Fibroblast of gingiva (primary cell): ENCODE measurements at regions not wholly inside any gene's neighbourhood (a gene's known extent, or its start where the extent isn't known, plus 50 kb on each side); places are given as distances from the start of the nearest gene placed in this dataset.

Experiments used
- DNase-seq: peaks from one replicate; pipeline ENCODE4 v3.0.0-alpha.2; 2011; ENCODE audit warnings: low read depth

DNA sequence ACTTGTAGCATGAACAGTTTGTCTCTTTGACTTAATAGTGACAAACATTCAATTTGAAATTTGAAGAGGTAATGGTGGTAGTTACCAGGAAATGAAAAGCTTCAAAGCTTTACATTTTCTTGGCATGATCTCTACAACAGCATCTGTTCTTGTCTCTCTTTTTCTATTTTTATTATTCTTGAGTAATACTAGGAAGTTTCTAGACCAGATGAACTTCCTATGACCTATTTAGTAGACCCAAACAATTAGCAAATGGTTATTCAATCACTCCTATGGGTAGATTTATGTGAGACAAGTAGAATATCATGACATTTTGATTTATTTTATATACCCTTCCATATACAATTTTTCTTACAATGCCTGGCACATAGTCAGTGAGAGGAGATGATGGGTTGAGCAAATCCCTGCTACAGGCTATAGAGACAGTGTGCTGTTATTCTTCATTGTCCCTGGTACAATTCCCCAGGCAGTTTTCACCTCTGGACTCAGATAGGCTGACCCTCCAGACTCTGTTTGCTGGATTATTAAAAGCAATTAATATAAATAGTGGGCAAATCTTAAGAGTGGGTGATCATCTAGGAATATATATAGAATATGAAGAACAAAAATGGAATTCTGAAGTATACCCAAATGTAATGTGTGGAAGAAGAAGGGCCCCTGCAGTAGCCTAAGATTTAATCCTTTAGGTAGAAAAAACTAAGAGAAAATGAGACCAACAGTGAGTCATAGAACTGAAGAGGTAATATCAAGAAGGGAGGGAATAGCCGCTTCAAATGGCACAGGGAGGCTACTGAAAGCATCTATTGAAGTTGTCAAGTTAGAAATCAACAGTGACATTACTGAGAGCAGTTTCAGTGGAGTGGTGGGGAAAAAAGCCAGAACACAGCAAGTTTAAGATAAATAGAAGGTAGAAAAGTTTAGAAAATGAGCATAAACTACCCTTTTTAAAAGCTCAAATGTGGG is 512.0 kb downstream of the FOXG1 start:
- no peak for DNase-seq

DNA sequence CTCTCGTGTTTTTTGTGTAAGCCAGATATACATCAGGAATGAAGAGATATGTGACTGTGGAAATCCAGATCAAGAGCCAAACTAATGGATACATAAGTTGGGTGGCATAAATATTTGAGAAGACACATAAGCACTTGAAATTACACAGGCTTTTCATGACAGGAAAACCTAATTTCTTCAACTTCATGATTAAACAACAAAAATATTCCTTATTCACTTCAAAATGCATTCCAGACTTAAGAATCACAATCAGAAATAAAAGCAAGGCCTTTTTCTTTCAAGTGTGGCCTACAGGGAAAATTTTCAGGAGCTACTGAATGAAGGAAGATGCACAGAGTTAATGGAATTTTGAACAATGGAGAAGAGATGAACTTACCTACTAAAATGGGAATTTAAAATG is 515.6 kb downstream of the FOXG1 start:
- peak; percentile 2 for DNase-seq

DNA sequence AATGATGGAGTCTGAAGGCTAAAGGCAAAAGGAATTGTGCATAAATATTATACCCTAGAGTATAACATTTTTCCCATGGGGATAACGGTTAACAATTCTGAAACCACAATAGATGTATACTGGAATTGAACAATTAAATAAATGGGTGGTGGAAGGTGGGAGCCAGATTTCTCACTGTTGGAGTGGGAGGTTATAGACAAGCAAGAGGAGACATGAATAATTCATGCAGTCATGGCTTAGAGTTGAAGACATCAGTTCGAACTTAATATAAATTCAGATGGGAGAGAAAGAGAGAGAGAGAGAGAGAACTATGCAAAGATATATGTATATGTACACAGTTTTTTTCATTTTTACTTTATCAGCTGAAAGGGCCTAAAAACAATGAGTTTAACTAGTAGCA is 523.9 kb downstream of the FOXG1 start:
- no peak for DNase-seq

DNA sequence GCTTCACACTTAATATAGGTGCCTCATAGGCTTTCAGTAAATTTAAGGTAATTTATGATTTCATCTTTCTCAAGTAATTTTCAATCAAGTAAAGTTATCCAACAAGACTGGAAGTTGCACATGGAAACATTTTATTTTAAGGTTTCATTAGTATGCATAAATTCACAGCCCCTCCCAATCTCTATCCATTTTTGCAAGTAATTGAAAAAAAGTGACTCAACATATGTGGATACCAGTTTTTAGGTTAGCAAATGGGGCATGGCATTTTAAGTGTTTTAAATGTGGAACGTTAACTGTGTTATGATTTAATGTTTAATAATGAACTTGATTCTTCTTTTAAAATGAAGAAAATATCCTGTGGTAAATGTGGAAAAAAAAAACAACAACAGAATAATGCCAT is 532.8 kb downstream of the FOXG1 start:
- DNase-seq = no peak

DNA sequence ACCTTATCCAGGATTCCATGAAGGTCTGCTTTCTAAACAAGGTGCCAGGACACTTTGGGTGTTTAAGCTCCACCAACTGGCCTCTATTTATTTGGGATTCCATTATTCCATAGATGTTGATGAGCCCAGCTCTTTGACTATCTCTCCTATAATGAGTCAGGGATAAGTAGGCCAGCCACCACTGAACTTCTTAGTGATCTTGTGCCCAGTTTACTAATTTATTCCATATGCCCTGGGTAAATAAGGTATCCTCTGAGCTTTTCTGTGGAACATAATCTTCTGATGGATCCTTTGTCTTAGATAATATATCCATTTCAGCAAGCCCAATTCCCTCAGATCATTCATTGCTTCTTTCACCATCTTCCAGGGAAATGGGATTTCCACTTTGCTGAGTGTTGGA is 535.0 kb downstream of the FOXG1 start:
- DNase-seq = peak; percentile 49

DNA sequence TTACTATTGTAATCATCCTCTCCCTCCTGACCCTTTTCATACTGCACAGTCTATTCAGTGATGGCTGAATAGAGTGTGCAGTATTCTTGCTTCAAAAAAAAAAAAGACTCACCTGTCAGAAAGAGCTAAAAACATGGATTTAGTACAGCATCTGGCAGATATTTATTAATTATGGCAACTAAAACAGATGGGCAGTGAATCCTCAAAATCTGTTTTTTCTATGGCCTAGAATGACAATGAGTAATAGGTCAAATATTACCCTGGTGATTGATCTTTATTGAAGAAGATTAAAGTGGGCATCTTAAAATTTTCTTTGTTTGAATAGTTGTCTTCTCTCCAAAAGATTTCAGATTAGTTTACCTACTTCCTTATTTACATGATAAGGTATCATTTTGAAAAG is 543.6 kb downstream of the FOXG1 start:
- DNase-seq = no peak

DNA sequence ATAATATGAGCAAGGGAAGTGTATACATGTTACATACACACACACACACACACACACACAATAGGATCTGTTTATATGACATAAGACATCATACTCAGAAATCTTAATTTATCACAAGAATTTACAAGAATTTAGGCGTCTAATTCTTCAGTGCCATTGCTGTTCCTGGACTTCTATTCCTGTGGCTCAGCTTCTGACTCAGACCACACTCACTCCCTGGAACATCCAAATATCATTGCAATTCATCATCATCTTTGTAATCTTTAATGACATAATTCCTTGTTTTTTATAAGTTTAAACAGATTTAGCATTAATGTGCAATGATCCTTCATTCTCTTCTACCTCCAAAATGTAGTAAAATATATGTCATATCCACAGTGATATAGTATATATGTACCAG is 544.2 kb downstream of the FOXG1 start:
- peak; percentile 44 for DNase-seq

DNA sequence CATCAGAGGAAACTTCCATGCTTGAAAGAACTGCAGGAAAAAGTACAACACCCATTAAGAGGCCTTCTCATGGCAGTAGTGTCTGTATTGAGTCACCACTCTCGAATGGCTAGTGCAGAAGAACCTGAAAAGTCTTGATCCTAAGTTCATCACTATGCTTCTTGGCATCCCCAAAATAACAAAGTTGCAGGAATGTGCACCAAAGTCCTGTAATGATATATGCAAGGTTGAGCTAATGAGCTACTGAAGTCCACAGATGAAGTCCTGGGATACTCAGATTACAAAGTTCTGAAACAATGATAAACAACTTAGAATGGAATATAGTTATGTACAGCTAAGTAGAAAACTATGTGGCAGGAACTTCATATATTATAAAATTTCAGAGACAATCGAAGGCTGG is 545.4 kb downstream of the FOXG1 start:
- peak; percentile 27 for DNase-seq

DNA sequence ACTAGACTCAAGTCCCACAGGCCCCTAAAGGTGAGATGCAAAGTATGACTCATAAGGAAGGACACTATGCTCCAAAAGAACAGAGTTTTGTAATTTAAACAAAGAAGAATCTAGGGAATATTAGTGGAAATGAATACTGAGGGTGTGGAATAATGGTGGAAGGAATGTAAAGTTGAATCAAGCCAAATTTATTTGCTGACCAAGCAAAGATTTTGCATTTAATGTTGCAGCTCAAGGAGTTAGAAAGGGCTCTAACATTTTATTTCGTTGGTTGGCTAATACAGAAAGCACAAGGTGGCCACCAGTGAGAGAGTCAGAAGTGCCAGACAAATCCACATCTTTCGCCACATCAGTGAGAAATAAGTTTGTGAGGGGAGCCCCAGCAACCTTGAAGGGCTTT is 550.3 kb downstream of the FOXG1 start:
- DNase-seq = no peak

DNA sequence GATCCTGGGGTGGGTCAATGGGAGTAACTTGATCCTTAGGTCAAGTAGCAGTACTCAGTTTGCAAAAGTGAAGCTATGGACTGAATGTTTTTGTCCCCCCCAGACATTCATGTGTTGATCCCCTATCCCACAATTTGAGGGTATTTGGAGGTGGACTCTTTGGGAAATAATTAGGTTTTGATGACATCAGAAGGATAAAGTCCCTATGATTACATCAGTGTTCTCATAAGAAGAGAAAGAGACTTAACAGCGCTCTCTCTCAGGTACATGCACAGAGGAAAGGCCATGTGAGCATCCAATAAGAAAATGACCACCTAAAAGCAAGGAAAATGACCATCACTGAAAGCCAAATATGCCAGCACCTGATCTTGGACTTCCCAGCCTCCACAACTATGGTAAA is 550.8 kb downstream of the FOXG1 start:
- DNase-seq = no peak

DNA sequence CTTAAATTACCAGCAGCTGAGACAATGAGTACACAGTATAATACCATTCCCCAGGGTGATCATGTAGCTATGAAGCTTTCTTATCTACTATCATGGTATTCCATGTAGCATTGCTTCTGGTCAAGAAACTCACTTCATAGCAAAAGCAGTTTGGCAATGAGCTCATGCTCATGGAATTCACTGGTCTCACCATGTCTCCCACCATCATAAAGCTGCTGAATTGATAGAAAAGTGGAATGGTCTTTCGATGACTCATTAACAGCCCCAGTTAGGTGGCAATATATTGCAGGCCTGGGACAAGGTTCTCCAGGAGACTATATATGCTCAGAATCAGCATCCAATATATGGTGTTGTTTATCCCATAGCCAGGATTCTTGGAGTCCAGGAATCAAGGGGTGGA is 553.7 kb downstream of the FOXG1 start:
- no peak for DNase-seq

DNA sequence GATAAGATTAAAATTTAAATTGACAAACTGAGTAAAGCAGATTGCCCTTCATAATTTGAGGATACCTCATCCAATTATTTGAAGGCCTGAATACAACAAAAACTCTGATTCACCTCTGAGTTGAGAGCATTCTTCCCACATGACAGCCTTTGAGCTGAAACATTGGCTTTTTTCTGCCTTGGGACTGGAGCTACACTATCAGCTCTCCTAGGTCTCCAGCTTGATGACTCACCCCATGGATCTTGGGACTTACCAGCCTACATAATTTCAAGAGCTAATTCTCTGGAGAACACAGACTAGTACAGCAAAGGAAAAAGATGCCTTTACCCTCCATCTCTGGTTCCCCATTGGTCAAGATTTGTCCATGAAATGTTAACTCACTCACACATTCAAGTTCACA is 555.1 kb downstream of the FOXG1 start:
- no peak for DNase-seq

DNA sequence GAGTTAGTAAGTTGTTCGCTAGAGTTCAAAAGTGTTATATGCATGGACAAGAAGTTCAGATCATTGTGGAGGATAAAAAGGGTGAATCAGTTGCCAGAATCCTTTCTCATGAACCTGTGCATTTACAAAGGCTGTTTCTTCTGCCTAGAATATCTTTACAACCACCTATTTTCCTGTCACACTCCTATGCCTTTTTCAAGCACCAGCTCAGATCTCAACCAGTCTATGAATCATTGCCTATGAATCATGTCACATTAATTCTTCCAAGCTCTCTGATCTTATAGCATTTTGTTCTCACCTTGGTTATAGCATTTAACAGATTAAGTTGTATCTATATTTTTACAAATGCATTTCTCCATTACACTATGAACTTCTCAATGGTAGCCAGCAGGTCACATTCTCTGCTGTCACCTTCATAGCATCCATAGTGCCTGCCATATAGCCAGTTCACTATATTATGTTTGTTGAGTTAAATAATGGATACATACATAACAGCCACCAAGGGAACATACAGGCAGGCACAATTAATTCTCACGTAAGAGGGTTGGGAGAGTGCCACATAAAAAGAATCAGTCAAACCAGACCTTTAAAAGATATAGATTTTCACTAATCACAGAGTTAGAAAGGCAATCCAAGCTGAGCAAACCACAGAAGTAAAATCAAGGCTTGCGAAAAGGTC is 573.0 kb downstream of the FOXG1 start:
- DNase-seq = no peak

DNA sequence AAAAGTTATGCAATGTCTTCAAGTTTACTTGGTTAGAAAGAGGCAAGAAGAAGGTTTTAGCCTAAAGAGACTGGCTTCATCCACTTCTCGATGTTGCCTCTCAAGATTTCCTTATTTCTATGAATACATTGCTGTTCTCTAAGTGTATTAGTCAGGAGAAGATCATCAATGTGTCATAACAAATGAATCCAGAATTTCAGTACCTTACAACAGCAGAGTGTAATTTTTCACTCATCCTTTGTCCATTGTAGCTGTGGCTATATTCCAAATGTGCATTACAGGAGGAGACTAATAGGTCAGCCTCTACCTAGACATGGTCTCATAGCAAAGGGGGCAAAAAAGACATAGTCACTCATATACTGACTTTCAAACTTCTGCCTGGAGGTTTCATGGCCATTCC is 579.1 kb downstream of the PRKD1 start:
- DNase-seq = no peak

DNA sequence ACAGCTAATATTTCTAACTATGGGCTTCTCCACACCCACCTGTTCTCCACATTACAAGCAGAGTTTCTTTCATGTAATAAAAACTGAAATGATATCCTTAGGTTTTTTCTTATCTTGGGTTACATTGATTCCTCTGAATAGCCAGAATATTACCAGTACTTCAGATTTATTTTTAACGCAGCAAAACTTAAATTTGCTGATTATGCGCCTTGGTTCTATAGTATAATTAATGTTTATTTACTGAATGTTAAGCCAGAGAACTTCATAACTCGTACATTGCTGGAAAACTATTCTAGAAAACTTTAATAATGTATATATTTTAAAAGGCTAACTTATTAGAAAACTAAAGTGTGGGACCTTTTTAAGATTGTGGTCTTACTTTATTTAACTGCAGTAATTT is 577.2 kb downstream of the PRKD1 start:
- no peak for DNase-seq

DNA sequence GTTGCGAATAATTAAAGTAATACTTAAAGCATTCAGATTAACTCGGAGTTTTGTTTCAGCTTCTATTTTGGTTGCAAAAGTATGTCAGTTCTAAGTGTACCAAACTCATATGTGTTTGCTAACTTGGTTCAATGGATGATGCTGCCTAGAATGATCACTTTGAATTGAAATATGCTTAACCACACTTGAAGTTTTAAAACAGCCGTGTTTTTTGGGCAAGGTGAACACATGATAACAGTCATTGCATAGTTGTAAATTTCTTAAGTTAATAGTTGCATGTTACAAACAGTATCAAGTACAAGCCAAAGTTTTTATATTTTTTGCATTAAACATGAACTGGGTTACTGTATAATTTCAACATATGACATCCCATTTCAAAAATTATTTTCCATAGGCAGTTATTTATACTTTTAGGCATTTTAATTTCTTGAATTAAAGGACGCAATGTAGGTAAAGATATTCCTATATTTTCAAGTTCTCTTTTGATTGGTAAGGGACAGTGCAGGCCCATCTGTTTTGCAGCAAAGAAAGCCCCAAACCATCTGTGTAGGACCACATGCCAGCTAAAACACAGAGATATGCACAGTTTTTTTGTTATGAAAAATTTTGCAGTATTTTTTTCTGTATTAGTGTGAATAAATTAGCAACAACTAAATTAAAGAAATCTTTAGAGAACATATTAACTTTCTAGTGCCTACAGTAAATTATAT is 575.5 kb downstream of the PRKD1 start:
- no peak for DNase-seq

DNA sequence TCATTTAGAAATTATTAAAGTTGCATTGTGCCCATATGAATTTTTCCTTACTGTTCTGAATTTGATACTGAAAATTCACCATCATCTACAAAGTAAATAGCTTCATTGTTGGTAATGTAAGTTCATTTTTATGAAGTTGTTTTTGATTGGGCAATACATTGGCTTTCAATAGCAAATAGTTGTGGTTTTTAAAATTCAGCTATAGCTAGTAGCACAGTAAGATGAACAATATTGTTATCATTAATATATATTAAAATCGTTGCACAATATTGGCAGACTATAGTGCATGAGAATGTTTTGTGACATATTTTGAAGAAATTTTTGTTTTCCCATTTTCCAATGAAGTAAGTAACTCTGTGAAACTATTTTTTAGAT is 575.0 kb downstream of the PRKD1 start:
- peak; percentile 55 for DNase-seq

DNA sequence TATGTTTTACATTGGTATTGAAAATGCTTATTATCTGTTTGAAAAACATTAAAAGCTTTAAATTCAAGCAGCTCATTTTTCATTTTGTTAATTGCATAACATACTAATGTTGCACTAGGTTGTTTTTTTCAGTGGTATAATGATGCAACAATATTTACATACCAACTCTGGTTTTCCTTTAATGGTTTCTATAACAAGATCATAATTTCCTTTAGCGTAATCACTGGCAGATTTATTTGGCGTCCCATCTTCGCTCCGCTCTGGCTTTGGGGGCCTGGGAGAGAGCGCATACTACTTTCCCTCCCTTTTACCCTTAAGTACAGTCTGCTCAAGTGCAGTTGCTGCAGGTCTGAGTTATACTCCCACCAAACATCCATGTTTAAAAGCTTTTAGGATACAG is 574.1 kb downstream of the PRKD1 start:
- no peak for DNase-seq

DNA sequence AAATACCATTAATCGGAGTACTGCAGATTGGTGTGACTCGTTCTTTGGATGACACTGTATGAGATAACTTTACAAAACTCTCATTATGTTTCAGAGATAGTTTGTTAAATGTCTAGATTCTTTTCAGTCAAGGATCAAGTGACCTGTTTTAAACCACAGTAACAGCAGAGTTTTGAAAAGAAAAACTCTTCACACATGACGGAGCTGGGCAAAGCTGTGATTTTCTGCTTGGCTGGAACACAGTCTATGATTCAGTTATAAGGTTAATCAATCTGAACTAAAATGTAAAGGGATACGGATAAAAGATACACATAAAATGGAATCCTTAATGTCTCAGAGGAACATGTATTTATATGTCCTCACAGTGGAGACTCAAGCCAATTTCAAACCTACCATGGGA is 573.2 kb downstream of the PRKD1 start:
- DNase-seq = no peak

DNA sequence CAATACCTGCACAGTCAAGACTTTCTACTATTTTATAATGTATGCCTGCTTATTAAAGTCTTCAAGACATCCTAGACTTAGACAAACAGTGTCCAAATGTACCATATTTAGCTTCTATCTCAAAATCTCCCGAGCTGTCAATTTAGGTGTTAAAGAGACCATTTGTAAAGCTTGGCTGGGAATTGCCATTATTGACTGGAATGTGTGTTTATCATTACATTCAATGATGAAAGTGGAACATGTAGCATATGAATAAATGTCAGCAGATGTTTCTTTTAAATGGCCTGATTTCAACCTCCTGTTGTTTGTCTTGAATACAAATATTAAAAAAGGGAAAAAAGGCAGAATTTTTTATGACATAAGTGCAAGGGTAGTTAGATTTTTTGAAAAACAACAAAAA is 572.3 kb downstream of the PRKD1 start:
- no peak for DNase-seq

DNA sequence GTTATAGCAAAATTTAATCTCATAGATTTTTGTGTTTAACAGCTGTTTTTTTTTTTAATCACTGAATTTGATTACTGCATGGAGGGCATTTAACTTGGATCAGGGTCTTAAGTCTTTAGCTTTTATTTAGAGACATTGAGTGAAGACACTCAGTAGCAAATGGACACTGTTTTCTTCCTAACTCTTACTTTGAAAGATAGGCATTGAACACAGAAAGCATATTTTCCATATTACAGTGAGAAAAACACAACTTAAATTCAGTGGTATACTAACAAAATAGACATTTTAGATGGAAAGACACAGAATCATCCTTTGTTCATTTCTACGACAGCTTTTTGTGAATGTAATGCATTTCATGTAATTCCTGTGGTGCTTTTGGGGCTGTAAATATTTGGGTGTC is 571.8 kb downstream of the PRKD1 start:
- no peak for DNase-seq

DNA sequence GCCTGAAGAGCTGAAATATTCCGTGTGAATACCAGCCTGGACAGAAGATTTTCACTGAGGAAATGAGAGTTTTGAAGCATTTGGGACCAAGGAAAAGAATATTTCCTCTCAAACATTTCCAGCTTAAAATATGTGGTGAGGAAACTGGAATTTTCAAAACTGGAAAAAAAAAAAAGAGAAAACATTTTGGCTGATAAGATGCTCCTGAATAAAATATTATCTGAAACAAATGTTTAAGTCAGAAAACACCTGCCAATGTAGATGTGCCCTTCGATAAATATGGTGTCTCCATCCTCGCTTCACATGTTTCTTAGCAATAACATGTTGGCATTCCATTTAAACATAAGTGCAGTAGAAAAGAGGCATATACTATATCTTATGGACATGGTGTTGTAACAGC is 567.0 kb downstream of the PRKD1 start:
- DNase-seq = no peak

DNA sequence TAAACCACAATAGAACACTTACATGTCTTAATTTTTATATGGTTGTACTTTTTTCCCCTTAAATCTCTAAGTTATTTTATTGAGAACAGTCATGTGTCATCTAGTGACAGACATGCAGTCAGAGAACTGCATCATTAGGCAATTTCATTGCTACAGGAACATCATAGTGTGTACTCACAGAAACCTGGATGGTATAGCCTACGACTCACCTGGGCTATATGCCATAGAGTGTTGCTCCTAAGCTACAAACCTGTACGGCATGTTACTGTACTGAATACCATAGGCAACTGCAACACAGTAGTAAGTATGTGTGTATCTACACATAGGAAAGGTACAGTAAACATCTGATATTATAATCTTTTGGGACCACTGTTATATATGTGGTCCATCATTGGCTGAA is 557.6 kb downstream of the PRKD1 start:
- no peak for DNase-seq
